ENCODE measurements at regions not wholly inside any gene's neighbourhood (a gene's known extent, or its start where the extent isn't known, plus 50 kb on each side); places are given as distances from the start of the nearest gene placed in this dataset.

DNA sequence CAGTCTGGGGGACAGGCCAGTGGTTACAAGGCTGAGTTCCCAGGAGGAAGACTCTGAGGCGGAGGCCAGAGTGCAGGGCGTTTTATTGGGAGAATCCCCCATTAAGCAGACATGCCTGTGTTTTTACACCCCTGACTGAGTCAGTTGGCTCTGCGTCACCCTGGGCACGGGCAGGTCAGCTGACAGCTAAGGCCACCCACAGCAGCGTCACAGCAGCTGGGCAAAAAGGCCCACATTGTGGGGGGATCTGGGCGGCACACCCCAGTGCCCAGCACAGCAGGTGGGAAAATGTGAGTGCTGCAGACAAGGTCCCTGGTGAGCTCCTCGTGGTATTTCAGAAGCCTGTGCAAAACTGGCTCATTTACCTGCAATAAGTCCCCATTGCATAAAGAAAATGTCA, 184.7 kb downstream of the AACS start:
- no peak overlapping the region for H3K4me3 ChIP-seq (replicated peaks; ENCODE audit: insufficient read depth, low read length)
- TF ChIP-seq SPI1 (IDR thresholded peaks at IDR 0.05; ENCODE audit: borderline replicate concordance, low read depth) (no peak), GABPA (IDR thresholded peaks at IDR 0.05; ENCODE audit: low read depth) (no peak), POLR2AphosphoS5 (IDR thresholded peaks at IDR 0.05; ENCODE audit: low read depth) (no peak)
- TF ChIP-seq, protein P1, sequence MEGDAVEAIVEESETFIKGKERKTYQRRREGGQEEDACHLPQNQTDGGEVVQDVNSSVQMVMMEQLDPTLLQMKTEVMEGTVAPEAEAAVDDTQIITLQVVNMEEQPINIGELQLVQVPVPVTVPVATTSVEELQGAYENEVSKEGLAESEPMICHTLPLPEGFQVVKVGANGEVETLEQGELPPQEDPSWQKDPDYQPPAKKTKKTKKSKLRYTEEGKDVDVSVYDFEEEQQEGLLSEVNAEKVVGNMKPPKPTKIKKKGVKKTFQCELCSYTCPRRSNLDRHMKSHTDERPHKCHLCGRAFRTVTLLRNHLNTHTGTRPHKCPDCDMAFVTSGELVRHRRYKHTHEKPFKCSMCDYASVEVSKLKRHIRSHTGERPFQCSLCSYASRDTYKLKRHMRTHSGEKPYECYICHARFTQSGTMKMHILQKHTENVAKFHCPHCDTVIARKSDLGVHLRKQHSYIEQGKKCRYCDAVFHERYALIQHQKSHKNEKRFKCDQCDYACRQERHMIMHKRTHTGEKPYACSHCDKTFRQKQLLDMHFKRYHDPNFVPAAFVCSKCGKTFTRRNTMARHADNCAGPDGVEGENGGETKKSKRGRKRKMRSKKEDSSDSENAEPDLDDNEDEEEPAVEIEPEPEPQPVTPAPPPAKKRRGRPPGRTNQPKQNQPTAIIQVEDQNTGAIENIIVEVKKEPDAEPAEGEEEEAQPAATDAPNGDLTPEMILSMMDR (IDR thresholded peaks at IDR 0.05; ENCODE audit: insufficient read depth, low read length), result no peak
- TF ChIP-seq, protein P2, sequence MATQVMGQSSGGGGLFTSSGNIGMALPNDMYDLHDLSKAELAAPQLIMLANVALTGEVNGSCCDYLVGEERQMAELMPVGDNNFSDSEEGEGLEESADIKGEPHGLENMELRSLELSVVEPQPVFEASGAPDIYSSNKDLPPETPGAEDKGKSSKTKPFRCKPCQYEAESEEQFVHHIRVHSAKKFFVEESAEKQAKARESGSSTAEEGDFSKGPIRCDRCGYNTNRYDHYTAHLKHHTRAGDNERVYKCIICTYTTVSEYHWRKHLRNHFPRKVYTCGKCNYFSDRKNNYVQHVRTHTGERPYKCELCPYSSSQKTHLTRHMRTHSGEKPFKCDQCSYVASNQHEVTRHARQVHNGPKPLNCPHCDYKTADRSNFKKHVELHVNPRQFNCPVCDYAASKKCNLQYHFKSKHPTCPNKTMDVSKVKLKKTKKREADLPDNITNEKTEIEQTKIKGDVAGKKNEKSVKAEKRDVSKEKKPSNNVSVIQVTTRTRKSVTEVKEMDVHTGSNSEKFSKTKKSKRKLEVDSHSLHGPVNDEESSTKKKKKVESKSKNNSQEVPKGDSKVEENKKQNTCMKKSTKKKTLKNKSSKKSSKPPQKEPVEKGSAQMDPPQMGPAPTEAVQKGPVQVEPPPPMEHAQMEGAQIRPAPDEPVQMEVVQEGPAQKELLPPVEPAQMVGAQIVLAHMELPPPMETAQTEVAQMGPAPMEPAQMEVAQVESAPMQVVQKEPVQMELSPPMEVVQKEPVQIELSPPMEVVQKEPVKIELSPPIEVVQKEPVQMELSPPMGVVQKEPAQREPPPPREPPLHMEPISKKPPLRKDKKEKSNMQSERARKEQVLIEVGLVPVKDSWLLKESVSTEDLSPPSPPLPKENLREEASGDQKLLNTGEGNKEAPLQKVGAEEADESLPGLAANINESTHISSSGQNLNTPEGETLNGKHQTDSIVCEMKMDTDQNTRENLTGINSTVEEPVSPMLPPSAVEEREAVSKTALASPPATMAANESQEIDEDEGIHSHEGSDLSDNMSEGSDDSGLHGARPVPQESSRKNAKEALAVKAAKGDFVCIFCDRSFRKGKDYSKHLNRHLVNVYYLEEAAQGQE (IDR thresholded peaks at IDR 0.05; ENCODE audit: insufficient replicate concordance, low read depth), result no peak
- peaks cover 3% of the 10 kb centered on the region for H3K27me3 ChIP-seq (ENCODE audit: insufficient read depth, poor library complexity, severe bottlenecking)
- no peak for DNase-seq (ENCODE audit: low read depth in 1 of 2, low spot score in 1 of 2)
- H3K27ac ChIP-seq (replicated peaks), result no peak overlapping the region

DNA sequence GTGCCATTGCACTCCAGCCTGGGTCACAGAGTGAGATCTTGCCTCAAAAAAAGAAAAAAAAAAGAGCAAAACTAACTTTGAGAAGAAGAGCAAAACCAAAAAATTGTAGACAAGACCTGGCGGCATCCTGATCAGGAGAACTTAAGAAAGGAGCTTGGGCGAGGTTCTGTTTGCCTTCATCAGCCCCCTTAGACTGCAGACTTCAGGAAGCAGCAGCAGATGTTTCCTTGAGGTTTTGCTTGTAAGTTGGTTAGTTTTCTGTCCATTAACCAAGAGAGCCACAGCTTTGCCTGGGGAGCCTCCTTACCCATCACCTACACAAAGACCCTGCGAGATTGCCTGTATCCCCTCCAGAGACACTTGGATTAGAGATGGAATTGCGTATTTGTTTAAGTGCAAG, 189.0 kb downstream of the AACS start:
- H3K27ac ChIP-seq (replicated peaks), result no peak overlapping the region
- no peak for DNase-seq (ENCODE audit: low read depth in 1 of 2, low spot score in 1 of 2)
- TF ChIP-seq GABPA (IDR thresholded peaks at IDR 0.05; ENCODE audit: low read depth) (no peak), SPI1 (IDR thresholded peaks at IDR 0.05; ENCODE audit: borderline replicate concordance, low read depth) (no peak), POLR2AphosphoS5 (IDR thresholded peaks at IDR 0.05; ENCODE audit: low read depth) (no peak)
- TF ChIP-seq, protein P2 (IDR thresholded peaks at IDR 0.05; ENCODE audit: insufficient replicate concordance, low read depth), result no peak
- TF ChIP-seq, protein P1 (IDR thresholded peaks at IDR 0.05; ENCODE audit: insufficient read depth, low read length), result no peak
- no peaks in the 10 kb centered on the region for H3K27me3 ChIP-seq (ENCODE audit: insufficient read depth, poor library complexity, severe bottlenecking)
- H3K4me3 ChIP-seq (replicated peaks; ENCODE audit: insufficient read depth, low read length), result no peak overlapping the region

DNA sequence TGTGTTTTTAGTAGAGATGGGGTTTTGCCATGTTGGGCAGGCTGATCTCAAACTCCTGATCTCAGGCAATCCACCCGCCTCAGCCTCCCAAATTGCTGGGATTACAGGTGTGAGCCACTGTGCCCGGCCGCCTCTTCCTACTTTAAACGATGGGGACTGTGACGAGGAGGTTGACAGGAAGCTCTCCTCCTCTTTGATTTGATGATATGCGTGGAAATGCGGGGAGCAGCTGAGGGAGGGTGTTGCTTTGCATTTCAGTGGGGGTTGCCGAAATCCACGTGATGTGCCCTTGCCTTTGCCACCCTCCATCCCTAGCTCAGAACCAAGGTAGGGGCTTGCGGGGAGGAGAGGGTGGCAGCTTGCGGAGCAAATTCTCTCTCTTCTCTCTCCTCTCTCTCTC, 189.6 kb downstream of the AACS start:
- no peaks in the 10 kb centered on the region for H3K27me3 ChIP-seq (ENCODE audit: insufficient read depth, poor library complexity, severe bottlenecking)
- H3K4me3 ChIP-seq (replicated peaks; ENCODE audit: insufficient read depth, low read length), result no peak overlapping the region
- no peak for TF ChIP-seq POLR2AphosphoS5 (IDR thresholded peaks at IDR 0.05; ENCODE audit: low read depth)
- no peak for TF ChIP-seq GABPA (IDR thresholded peaks at IDR 0.05; ENCODE audit: low read depth)
- TF ChIP-seq, protein P2 (IDR thresholded peaks at IDR 0.05; ENCODE audit: insufficient replicate concordance, low read depth), result no peak
- TF ChIP-seq, protein P1 (IDR thresholded peaks at IDR 0.05; ENCODE audit: insufficient read depth, low read length), result no peak
- TF ChIP-seq SPI1 (IDR thresholded peaks at IDR 0.05; ENCODE audit: borderline replicate concordance, low read depth), result no peak
- DNase-seq (ENCODE audit: low read depth in 1 of 2, low spot score in 1 of 2), result no peak
- H3K27ac ChIP-seq (replicated peaks), result no peak overlapping the region

All from HL-60 (cell line).